Astrocyte (in vitro differentiated cells and primary cell): ENCODE measurements at regions not wholly inside any gene's neighbourhood (a gene's known extent, or its start where the extent isn't known, plus 50 kb on each side); places are given as distances from the start of the nearest gene placed in this dataset.
A peak's percentile ranks its signal among the peaks of the same experiment; 100 is the strongest.

ENCODE experiments used
- DNase-seq: peaks from one replicate; pipeline ENCODE4 v3.0.0-alpha.2; 2010; ENCODE audit warnings: low read depth
- FAIRE-seq: peaks from 2 replicates; lab custom pipeline; 2011; peaks lifted over from hg19 to GRCh38; lab: Jason Lieb, UNC
- H2AFZ ChIP-seq: 2 replicates; pipeline ENCODE4 v1.6.0; 2012; ENCODE audit warnings: low read depth, low read length, inconsistent platforms
- H3K27ac ChIP-seq: 2 replicates; pipeline ENCODE4 v1.5.1; 2011; ENCODE audit warnings: low read depth, low read length, inconsistent platforms
- H3K27me3 ChIP-seq: 2 replicates; pipeline ENCODE4 v1.6.0; 2011; ENCODE audit warnings: low read length, inconsistent platforms; ENCODE audit not compliant: insufficient read depth
- H3K36me3 ChIP-seq: 2 replicates; pipeline ENCODE4 v1.5.1; 2011; ENCODE audit warnings: low read length, inconsistent platforms; ENCODE audit not compliant: insufficient read depth
- H3K4me1 ChIP-seq: 2 replicates; pipeline ENCODE4 v1.5.1; 2011; ENCODE audit warnings: low read length, inconsistent platforms; ENCODE audit not compliant: insufficient read depth
- H3K4me2 ChIP-seq: 2 replicates; pipeline ENCODE4 v1.6.0; 2012; ENCODE audit warnings: low read length, inconsistent platforms
- H3K4me3 ChIP-seq: 2 replicates; pipeline ENCODE4 v1.5.1; 2011; ENCODE audit warnings: low read depth, mild to moderate bottlenecking, low read length, inconsistent platforms; ENCODE audit not compliant: insufficient read depth
- H3K79me2 ChIP-seq: 2 replicates; pipeline ENCODE4 v1.6.0; 2012; ENCODE audit warnings: mild to moderate bottlenecking, low read length, inconsistent platforms; ENCODE audit not compliant: insufficient read depth
- H3K9ac ChIP-seq: 2 replicates; pipeline ENCODE4 v1.6.0; 2012; ENCODE audit warnings: mild to moderate bottlenecking, low read length, inconsistent platforms
- H3K9me3 ChIP-seq: 2 replicates; pipeline ENCODE4 v1.5.1; 2012; ENCODE audit warnings: low read depth, mild to moderate bottlenecking, low read length, inconsistent platforms; ENCODE audit not compliant: insufficient read depth
- H4K20me1 ChIP-seq: 2 replicates; pipeline ENCODE4 v1.6.0; 2012; ENCODE audit warnings: low read length, inconsistent platforms; ENCODE audit not compliant: insufficient read depth
- H3K27ac Mint-ChIP-seq: one replicate; pipeline ENCODE4 v1.8.0; 2021; ENCODE audit warnings: mild to moderate bottlenecking, mixed read lengths; ENCODE audit not compliant: unreplicated experiment
- H3K27me3 Mint-ChIP-seq: one replicate; pipeline ENCODE4 v1.8.0; 2021; ENCODE audit warnings: low read depth, mixed read lengths; ENCODE audit not compliant: unreplicated experiment
- H3K36me3 Mint-ChIP-seq: one replicate; pipeline ENCODE4 v1.8.0; 2021; ENCODE audit warnings: low read depth, mixed read lengths; ENCODE audit not compliant: unreplicated experiment
- H3K4me1 Mint-ChIP-seq: one replicate; pipeline ENCODE4 v1.8.0; 2021; ENCODE audit warnings: low read depth, mixed read lengths; ENCODE audit not compliant: unreplicated experiment
- H3K4me3 Mint-ChIP-seq: one replicate; pipeline ENCODE4 v1.8.0; 2021; ENCODE audit warnings: mild to moderate bottlenecking, moderate library complexity, mixed read lengths; ENCODE audit not compliant: unreplicated experiment
- H3K9me3 Mint-ChIP-seq: one replicate; pipeline ENCODE4 v1.8.0; 2021; ENCODE audit warnings: mild to moderate bottlenecking, mixed read lengths; ENCODE audit not compliant: unreplicated experiment
- EZH2 ChIP-seq: IDR thresholded peaks from 2 replicates; pipeline ENCODE4 v1.6.1; 2012; ENCODE audit warnings: mild to moderate bottlenecking, low read length, inconsistent platforms; ENCODE audit not compliant: insufficient read depth
- TF ChIP-seq, protein P1 (sequence below): IDR thresholded peaks from 2 replicates; pipeline ENCODE4 v1.5.1; 2011; ENCODE audit warnings: low read depth, mild to moderate bottlenecking, inconsistent platforms, low read length, moderate library complexity; ENCODE audit not compliant: insufficient read depth

GRCh38 chr7:47677093-47677492 is 95.2 kb upstream of the TNS3 start:
- no peaks in the 10 kb centered on the region for H3K9me3 Mint-ChIP-seq
- H2AFZ ChIP-seq, result no peak overlapping the region
- no peak overlapping the region for H3K4me3 ChIP-seq
- H3K79me2 ChIP-seq, result no peaks in the 10 kb centered on the region
- H3K9me3 ChIP-seq, result peaks cover 5% of the 10 kb centered on the region
- DNase-seq, result no peak
- no peaks in the 10 kb centered on the region for H4K20me1 ChIP-seq
- H3K9ac ChIP-seq, result no peak overlapping the region
- H3K27ac ChIP-seq, result no peak overlapping the region
- no peaks in the 10 kb centered on the region for H3K27me3 Mint-ChIP-seq
- no peak overlapping the region for H3K27ac Mint-ChIP-seq
- H3K4me1 ChIP-seq, result no peaks in the 10 kb centered on the region
- H3K4me2 ChIP-seq, result no peak overlapping the region
- H3K36me3 Mint-ChIP-seq, result no peaks in the 10 kb centered on the region
- H3K4me3 Mint-ChIP-seq, result no peak overlapping the region
- TF ChIP-seq EZH2, result no peak
- TF ChIP-seq, protein P1, sequence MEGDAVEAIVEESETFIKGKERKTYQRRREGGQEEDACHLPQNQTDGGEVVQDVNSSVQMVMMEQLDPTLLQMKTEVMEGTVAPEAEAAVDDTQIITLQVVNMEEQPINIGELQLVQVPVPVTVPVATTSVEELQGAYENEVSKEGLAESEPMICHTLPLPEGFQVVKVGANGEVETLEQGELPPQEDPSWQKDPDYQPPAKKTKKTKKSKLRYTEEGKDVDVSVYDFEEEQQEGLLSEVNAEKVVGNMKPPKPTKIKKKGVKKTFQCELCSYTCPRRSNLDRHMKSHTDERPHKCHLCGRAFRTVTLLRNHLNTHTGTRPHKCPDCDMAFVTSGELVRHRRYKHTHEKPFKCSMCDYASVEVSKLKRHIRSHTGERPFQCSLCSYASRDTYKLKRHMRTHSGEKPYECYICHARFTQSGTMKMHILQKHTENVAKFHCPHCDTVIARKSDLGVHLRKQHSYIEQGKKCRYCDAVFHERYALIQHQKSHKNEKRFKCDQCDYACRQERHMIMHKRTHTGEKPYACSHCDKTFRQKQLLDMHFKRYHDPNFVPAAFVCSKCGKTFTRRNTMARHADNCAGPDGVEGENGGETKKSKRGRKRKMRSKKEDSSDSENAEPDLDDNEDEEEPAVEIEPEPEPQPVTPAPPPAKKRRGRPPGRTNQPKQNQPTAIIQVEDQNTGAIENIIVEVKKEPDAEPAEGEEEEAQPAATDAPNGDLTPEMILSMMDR, result no peak
- H3K4me1 Mint-ChIP-seq, result peaks cover 20% of the 10 kb centered on the region
- no peaks in the 10 kb centered on the region for H3K27me3 ChIP-seq
- H3K36me3 ChIP-seq, result no peaks in the 10 kb centered on the region
- no peak for FAIRE-seq

GRCh38 chr7:47672977-47673381 is 91.1 kb upstream of the TNS3 start:
- H3K4me3 Mint-ChIP-seq, result no peak overlapping the region
- Histone ChIP-seq H4K20me1 (no peaks in the 10 kb centered on the region), H3K4me3 (no peak overlapping the region), H3K27me3 (no peaks in the 10 kb centered on the region), H2AFZ (no peak overlapping the region), H3K4me2 (no peak overlapping the region), H3K9ac (no peak overlapping the region), H3K36me3 (no peaks in the 10 kb centered on the region), H3K4me1 (peaks cover 14% of the 10 kb centered on the region), H3K27ac (no peak overlapping the region), H3K9me3 (peaks cover 5% of the 10 kb centered on the region), H3K79me2 (no peaks in the 10 kb centered on the region)
- no peak overlapping the region for H3K27ac Mint-ChIP-seq
- DNase-seq, result no peak
- TF ChIP-seq, protein P1, result no peak
- TF ChIP-seq EZH2, result no peak
- no peaks in the 10 kb centered on the region for H3K36me3 Mint-ChIP-seq
- no peak for FAIRE-seq
- H3K27me3 Mint-ChIP-seq, result no peaks in the 10 kb centered on the region
- peaks cover 18% of the 10 kb centered on the region for H3K4me1 Mint-ChIP-seq
- peaks cover 2% of the 10 kb centered on the region for H3K9me3 Mint-ChIP-seq

DNA sequence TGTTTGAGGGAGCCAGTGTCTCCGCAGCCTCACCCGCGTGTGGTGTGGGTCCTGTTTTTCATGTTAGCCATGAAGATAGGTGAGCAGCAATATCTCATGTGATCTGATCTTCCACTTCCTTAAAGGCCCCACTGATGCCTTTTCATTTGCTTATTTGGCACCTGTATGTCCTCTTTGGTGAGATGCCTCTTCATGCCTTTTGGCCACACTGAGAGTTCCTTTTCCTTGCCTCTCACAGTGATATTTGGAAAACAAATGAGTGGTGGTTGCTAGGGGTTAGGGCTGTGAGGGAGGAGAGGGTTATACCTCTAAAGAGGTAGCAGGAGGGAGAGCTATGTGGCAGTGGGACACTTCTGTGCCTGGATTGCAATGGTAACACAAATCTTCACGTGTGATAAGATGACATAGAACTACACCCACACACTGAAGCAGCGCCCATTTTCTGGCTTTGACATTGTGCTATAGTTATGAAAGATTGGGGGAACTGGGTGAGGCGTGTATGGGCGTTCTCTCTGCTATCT is 90.4 kb upstream of the TNS3 start:
- Mint-ChIP-seq H3K36me3 (no peaks in the 10 kb centered on the region), H3K27ac (peak overlapping the region; percentile 1), H3K27me3 (no peaks in the 10 kb centered on the region), H3K4me3 (no peak overlapping the region), H3K4me1 (peaks cover 13% of the 10 kb centered on the region), H3K9me3 (peaks cover 2% of the 10 kb centered on the region)
- no peak for TF ChIP-seq EZH2
- TF ChIP-seq, protein P1, result no peak
- peaks cover 14% of the 10 kb centered on the region for H3K4me1 ChIP-seq
- no peak overlapping the region for H3K27ac ChIP-seq
- peaks cover 5% of the 10 kb centered on the region for H3K9me3 ChIP-seq
- no peaks in the 10 kb centered on the region for H3K27me3 ChIP-seq
- H3K4me2 ChIP-seq, result no peak overlapping the region
- no peaks in the 10 kb centered on the region for H3K36me3 ChIP-seq
- no peak overlapping the region for H2AFZ ChIP-seq
- FAIRE-seq, result no peak
- H3K9ac ChIP-seq, result no peak overlapping the region
- no peak for DNase-seq
- no peak overlapping the region for H3K4me3 ChIP-seq
- no peaks in the 10 kb centered on the region for H3K79me2 ChIP-seq
- no peaks in the 10 kb centered on the region for H4K20me1 ChIP-seq
